NB4 (cell line): ENCODE measurements at regions not wholly inside any gene's neighbourhood (a gene's known extent, or its start where the extent isn't known, plus 50 kb on each side); places are given as distances from the start of the nearest gene placed in this dataset.

ENCODE experiments used
- DNase-seq: peaks from one replicate; pipeline ENCODE4 v3.0.0; 2010; ENCODE audit warnings: low read depth
- H3K4me3 ChIP-seq: one replicate; pipeline ENCODE4 v1.5.1; 2011; ENCODE audit warnings: mild to moderate bottlenecking, low read depth, low read length, moderate library complexity
- MYC ChIP-seq: IDR thresholded peaks from 2 replicates; pipeline ENCODE4 v1.6.1; 2011; ENCODE audit warnings: low read depth, low read length
- POLR2A ChIP-seq: IDR thresholded peaks from 2 replicates; pipeline ENCODE4 v1.6.1; 2011; ENCODE audit warnings: mild to moderate bottlenecking; ENCODE audit not compliant: insufficient read length; ENCODE audit errors: extremely low read depth
- TF ChIP-seq, protein P1 (sequence below): IDR thresholded peaks from one replicate; pipeline ENCODE4 v1.5.1; 2012; ENCODE audit warnings: low read depth, low read length
- TF ChIP-seq, protein P2 (sequence below): IDR thresholded peaks from 2 replicates; pipeline ENCODE4 v1.6.1; 2011; ENCODE audit warnings: low read depth, low read length

DNA sequence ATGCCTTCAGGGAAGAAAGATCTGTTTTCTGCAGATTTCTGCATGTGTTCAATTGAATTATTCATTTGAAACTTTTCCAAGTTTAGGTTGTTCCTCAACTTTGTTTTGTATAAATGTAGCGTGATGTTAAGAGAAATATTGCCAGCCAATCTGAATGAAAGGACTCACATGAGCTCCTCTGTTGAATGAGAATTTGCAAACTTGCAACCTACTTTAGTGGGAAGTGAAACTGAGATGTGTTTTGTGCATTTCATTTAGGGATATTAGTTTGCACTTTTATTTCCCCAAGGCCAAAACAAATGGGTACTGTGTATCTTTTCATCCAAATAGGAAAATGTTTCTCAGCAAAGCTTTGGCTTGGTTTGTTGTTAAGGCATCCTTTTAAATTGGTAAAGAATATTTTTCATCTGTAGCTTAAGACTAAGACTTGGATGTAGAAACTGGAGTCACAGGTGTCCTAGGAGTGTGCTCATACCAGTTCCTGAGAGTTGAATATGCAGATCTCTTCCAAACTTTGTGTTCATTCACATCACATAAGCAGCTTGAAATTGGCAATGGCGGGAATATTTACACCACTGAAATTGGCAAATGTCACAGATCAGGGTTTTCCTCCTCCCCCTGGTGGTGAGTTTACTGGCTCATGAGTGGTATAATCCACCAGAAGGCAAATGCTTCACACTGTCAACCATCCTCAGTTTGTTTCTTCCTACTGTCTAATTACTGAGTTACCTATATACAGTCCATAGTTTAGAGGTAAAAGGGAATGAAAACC is 193.6 kb upstream of the BANK1 start:
- H3K4me3 ChIP-seq, result no peak overlapping the region
- DNase-seq, result peak; percentile 50
- TF ChIP-seq, protein P1, sequence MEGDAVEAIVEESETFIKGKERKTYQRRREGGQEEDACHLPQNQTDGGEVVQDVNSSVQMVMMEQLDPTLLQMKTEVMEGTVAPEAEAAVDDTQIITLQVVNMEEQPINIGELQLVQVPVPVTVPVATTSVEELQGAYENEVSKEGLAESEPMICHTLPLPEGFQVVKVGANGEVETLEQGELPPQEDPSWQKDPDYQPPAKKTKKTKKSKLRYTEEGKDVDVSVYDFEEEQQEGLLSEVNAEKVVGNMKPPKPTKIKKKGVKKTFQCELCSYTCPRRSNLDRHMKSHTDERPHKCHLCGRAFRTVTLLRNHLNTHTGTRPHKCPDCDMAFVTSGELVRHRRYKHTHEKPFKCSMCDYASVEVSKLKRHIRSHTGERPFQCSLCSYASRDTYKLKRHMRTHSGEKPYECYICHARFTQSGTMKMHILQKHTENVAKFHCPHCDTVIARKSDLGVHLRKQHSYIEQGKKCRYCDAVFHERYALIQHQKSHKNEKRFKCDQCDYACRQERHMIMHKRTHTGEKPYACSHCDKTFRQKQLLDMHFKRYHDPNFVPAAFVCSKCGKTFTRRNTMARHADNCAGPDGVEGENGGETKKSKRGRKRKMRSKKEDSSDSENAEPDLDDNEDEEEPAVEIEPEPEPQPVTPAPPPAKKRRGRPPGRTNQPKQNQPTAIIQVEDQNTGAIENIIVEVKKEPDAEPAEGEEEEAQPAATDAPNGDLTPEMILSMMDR, result peak; percentile 30
- TF ChIP-seq MYC, result no peak
- TF ChIP-seq POLR2A, result no peak
- TF ChIP-seq, protein P2, sequence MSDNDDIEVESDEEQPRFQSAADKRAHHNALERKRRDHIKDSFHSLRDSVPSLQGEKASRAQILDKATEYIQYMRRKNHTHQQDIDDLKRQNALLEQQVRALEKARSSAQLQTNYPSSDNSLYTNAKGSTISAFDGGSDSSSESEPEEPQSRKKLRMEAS, result no peak

DNA sequence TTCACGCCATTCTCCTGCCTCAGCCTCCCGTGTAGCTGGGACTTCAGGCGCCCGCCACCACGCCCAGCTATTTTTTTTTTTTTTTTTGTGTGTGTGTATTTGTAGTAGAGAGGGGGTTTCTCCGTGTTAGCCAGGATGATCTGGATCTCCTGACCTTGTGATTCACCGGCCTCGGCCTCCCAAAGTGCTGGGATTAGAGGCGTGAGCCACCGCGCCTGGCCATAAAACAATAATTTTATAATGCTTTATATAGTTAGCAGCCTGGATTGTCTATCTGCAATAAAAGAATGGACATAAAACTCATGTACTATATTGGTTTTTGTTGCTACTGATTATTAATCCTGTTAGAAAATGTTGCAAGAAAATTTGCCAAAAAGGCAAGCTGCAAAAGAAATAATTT is 195.9 kb upstream of the BANK1 start:
- DNase-seq, result no peak
- TF ChIP-seq, protein P1, result no peak
- TF ChIP-seq, protein P2, result no peak
- TF ChIP-seq MYC (no peak), POLR2A (no peak)
- no peak overlapping the region for H3K4me3 ChIP-seq

DNA sequence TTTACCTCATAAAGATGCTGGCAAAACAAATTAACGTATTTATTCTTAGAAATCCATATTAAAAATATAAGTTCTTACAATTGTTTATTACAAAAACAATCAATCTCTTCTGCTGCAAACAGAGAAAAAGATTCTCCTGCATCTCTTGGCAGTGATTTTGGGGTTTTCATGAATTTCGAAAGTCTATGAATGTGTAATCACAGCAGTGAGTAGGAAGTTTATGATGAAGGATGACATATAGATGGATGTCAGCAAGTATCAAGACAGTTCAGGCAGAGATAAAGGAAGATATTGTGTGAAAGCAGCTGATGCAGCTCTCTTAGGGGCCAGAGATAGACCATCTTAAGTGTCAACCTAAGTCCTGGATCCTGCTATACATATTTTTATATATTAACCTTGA is 196.9 kb upstream of the BANK1 start:
- no peak for DNase-seq
- no peak overlapping the region for H3K4me3 ChIP-seq
- TF ChIP-seq, protein P1, result no peak
- TF ChIP-seq, protein P2, result no peak
- TF ChIP-seq MYC, result no peak
- TF ChIP-seq POLR2A, result no peak

DNA sequence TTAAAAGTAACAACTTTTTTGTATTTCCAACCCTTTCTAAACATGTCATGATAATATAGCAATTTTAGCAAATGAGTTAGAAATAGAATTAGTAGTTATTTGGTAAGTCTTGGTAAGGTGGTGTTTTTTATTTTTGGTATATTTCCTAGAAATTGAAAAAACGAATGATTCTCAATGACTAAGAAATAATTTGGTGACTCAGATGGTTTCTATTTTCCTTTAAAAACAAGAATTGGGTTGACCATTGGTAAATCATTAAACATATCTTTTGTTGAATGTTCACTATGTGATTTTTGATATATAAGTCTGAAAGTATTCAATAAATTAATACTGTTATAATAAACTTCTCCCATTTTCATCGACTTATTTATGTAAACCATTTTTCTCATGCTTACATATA is 206.2 kb upstream of the BANK1 start:
- no peak for TF ChIP-seq POLR2A
- TF ChIP-seq MYC, result no peak
- TF ChIP-seq, protein P1, result no peak
- TF ChIP-seq, protein P2, result no peak
- DNase-seq, result no peak
- no peak overlapping the region for H3K4me3 ChIP-seq

DNA sequence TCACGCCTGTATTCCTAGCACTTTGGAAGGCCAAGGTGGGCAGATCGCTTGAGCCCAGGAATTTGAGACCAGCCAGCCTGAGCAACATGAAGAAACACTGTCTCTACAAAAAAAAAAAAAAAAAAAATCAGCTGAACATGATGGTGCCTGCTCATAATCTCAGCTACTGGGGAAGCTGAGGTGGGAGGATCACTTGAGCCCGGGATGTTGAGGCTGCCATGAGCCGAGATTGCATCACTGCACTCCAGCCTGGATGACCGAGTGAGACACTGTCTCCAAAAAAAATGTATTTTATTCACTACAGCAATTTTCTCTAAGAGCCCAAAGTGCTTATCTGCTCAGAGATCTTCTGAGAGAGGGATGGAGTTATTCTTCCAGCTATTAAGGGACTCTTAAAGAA is 215.8 kb upstream of the PPP3CA start:
- no peak for DNase-seq
- H3K4me3 ChIP-seq, result no peak overlapping the region
- TF ChIP-seq MYC (no peak), POLR2A (no peak)
- TF ChIP-seq, protein P2, result no peak
- TF ChIP-seq, protein P1, result no peak
